Epithelial cell of esophagus (primary cell): ENCODE measurements at regions not wholly inside any gene's neighbourhood (a gene's known extent, or its start where the extent isn't known, plus 50 kb on each side); places are given as distances from the start of the nearest gene placed in this dataset.

ENCODE experiments used
- DNase-seq: peaks from one replicate; pipeline ENCODE4 v3.0.0; 2010; ENCODE audit warnings: low read depth
- H3K4me3 ChIP-seq: 2 replicates; pipeline ENCODE4 v1.5.1; 2011; ENCODE audit warnings: mild to moderate bottlenecking, low read length, control low read depth
- TF ChIP-seq, protein P1 (sequence below): IDR thresholded peaks from 2 replicates; pipeline ENCODE4 v1.5.1; 2011; ENCODE audit warnings: low read depth, mild to moderate bottlenecking, low read length, control low read depth, inconsistent platforms; ENCODE audit not compliant: insufficient read depth; ENCODE audit errors: missing control alignments

DNA sequence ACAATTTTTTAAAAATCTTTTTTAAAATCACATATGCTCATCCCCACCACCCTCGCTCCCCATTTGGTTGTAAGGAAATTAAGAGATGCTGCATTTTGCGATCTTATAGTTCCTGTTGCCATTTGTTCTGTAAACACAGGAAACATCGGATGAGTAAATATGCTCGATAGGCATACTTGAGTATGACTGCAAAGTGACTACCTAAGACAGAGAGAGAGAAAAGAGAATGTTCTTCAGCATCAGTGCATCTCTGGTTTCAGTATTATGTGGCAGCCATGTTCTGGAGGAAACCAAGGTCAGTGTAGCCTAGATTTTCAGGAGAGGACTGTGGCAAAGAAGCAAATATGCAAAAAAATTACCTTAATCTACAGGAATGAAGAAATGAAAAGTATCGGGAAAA lies 265.5 kb upstream of the FMN2 start:
- DNase-seq = no peak
- TF ChIP-seq, protein P1, sequence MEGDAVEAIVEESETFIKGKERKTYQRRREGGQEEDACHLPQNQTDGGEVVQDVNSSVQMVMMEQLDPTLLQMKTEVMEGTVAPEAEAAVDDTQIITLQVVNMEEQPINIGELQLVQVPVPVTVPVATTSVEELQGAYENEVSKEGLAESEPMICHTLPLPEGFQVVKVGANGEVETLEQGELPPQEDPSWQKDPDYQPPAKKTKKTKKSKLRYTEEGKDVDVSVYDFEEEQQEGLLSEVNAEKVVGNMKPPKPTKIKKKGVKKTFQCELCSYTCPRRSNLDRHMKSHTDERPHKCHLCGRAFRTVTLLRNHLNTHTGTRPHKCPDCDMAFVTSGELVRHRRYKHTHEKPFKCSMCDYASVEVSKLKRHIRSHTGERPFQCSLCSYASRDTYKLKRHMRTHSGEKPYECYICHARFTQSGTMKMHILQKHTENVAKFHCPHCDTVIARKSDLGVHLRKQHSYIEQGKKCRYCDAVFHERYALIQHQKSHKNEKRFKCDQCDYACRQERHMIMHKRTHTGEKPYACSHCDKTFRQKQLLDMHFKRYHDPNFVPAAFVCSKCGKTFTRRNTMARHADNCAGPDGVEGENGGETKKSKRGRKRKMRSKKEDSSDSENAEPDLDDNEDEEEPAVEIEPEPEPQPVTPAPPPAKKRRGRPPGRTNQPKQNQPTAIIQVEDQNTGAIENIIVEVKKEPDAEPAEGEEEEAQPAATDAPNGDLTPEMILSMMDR = no peak
- H3K4me3 ChIP-seq = no peak overlapping the region

GRCh38 chr1:239826736-239827135 lies 264.9 kb upstream of the FMN2 start:
- TF ChIP-seq, protein P1 = no peak
- H3K4me3 ChIP-seq = no peak overlapping the region

DNA sequence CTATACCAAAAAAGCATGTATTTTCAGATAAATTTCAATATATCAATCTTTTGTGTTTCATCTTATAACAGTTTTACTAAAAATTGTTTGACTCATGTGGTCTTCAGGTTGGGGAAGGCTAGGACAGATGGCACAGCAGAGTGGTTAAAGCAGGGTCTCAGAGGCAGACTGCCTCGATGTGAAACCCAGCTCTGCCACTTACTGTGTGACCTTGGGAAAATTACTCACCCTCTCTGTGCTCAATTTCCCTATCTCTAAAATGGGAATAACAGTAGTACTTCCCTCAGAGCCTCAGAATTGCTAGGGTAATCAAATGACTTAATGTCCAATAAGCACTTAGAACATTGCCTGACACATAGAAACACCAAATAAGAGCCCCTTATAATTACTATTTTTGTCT lies 262.1 kb upstream of the FMN2 start:
- no peak overlapping the region for H3K4me3 ChIP-seq
- TF ChIP-seq, protein P1 = no peak
- no peak for DNase-seq

More at GRCh38 chr1:239826736-239827135, 264.9 kb upstream of the FMN2 start:
- DNase-seq = no peak

DNA sequence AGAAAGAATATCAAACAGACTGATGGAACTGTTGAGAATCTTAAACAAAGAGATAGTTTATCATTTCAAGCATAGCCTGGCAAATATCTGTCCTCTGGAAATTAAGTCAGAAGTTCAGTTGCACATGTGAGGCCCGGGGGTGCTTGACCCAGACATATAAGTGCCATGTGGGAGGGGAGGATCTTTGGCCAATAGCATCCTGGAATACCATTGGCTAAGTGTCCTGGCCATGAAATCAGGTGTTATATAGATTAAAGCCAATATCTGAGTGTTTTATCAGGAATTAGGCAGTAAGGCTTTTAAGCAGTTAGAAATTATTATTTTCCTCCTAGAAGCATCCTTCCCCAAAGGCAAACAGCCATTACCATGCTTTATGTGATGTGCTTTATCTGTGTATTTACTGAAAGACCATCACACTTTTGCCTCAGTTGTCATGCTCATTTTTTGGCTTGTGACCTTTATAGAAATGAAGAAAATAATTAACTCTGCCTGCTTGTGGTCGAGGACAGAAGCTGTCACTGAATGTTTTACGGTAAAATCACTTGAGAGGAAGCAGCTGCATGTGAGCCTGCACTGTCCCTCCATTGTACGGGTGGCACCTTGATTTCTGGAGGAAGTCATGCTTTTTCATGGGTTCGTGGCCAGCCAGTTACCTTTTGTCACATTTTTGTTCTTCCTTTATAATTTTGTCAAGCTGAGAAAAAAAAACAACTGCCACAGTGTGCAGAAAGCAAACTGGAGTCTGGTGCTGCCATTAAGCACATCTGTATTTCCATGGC lies 259.9 kb upstream of the FMN2 start:
- no peak overlapping the region for H3K4me3 ChIP-seq
- no peak for DNase-seq
- TF ChIP-seq, protein P1 = no peak

- TF ChIP-seq, protein P1 = no peak
- no peak overlapping the region for H3K4me3 ChIP-seq
- no peak for DNase-seq
These were observed 258.0 kb upstream of the FMN2 start for GRCh38 chr1:239833723-239834122.

DNA sequence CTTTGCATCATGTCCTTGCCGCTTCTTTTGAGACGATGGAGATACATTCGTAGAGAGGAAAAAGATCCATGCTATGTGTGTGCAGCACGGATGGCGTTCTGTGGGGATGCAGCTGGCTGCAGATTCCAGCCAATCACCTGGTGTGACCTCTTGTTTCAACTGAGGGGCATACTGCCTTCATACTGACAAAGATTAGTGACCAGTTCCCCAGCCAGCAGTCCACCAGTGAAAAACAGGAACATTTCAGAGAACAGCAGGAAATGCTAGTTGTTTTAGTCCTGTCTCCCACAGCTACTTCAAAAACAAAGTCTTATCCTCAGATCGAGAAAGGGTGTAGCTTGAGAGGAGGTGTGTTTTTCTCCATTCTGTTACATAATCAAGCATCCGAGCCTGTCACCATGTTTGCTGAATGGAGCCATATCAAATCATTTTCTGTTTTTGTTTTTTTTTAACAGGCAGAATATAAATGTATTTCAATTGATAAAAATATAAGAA lies 255.7 kb upstream of the FMN2 start:
- H3K4me3 ChIP-seq = no peak overlapping the region
- no peak for DNase-seq
- TF ChIP-seq, protein P1 = no peak

DNA sequence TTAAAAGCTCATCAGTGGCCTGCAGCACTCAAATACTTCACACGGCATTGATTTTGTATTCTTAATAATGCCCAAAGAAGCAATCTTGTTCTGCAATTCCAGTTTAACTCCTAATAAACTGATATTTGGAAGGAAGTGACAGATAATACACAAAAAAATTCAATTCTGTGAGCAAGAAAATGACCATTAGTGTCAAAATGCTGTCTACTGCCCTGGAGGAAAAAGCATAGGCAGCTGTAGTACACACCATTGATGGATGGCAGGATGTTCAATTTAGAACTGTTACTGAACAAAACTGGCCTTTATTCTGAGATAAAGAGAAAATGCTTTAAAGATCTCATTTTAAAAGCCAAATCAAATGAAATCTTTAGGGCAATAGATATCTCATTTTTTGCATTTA lies 251.3 kb upstream of the FMN2 start:
- TF ChIP-seq, protein P1 = no peak

More for the DNA sequence above, 251.3 kb upstream of the FMN2 start:
- no peak for DNase-seq
- H3K4me3 ChIP-seq = no peak overlapping the region
